ENCODE measurements at regions not wholly inside any gene's neighbourhood (a gene's known extent, or its start where the extent isn't known, plus 50 kb on each side); places are given as distances from the start of the nearest gene placed in this dataset.

DNA sequence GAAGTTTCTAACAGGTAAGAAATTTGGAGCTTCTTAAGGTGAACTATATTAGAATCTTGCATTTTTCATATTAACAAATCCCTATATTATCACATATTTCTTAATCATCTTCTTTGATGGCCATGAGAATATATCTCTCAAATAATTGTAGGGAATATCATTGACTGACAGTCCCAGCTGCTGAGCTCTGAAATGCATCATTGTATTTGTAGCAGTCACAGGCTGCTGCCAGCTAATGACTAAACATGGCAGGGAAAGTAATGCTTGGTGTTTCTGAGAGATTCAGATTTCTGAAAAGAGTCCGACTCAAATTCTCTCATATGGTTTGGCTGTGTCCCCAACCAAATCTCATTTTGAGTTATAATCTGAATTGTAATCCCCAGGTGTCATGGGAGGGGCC is 171.9 kb downstream of the TRAM1L1 start:
- no peaks in the 10 kb centered on the region for H3K27me3 ChIP-seq (ENCODE audit: insufficient read depth, low read length)
- H3K36me3 ChIP-seq (ENCODE audit: insufficient read depth, low read length): no peaks in the 10 kb centered on the region
- H2AFZ ChIP-seq (ENCODE audit: low read depth, low read length): no peak overlapping the region
- no peaks in the 10 kb centered on the region for H3K9me3 ChIP-seq (ENCODE audit: low read length)
- no peaks in the 10 kb centered on the region for H3K4me1 ChIP-seq (ENCODE audit: insufficient read depth, low read length)
- no peak overlapping the region for H3K4me3 ChIP-seq (ENCODE audit: low read length)

DNA sequence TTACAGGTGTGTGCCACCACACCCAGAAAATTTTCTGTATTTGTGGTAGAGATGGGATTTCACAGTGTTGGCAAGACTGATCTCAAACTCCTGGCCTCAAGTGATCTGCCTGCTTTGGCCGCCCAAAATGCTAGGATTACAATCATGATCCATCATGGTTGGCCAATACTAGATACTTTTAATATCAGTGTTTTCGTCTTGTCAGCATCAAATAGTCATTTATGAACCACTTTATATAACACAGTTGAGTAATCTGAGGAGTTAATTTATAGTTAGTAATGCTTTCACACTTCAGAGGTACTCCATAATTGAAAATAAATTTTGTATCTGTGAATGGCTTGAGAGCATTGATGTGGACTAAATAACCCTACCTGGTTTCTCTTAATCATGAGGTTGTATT is 178.6 kb downstream of the TRAM1L1 start:
- H3K9me3 ChIP-seq (ENCODE audit: low read length): no peaks in the 10 kb centered on the region
- no peak overlapping the region for H3K4me3 ChIP-seq (ENCODE audit: low read length)
- H3K36me3 ChIP-seq (ENCODE audit: insufficient read depth, low read length): no peaks in the 10 kb centered on the region
- no peaks in the 10 kb centered on the region for H3K4me1 ChIP-seq (ENCODE audit: insufficient read depth, low read length)
- no peak overlapping the region for H2AFZ ChIP-seq (ENCODE audit: low read depth, low read length)
- H3K27me3 ChIP-seq (ENCODE audit: insufficient read depth, low read length): no peaks in the 10 kb centered on the region

DNA sequence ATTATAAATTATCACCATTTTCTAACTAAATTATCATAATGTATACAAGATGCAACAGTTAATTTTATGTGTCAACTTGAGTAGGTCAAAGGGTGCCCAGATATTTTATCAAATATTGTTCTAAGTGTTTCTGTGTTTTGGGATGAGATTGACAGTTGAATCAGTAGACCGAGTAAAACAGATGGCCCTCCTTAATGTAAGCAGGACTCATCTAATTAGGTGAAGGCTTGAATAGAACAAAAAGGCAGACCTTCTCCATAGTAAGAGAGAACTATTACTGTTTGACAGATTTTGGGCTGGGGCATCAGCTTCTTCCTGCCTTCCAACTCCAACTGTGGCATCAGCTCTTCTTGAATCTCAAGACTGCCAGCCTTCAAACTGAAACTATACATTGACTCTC is 185.8 kb downstream of the TRAM1L1 start:
- Histone ChIP-seq H3K27me3 (ENCODE audit: insufficient read depth, low read length) (no peaks in the 10 kb centered on the region), H3K36me3 (ENCODE audit: insufficient read depth, low read length) (no peaks in the 10 kb centered on the region), H3K4me3 (ENCODE audit: low read length) (no peak overlapping the region), H3K9me3 (ENCODE audit: low read length) (no peaks in the 10 kb centered on the region), H2AFZ (ENCODE audit: low read depth, low read length) (no peak overlapping the region), H3K4me1 (ENCODE audit: insufficient read depth, low read length) (no peaks in the 10 kb centered on the region)

DNA sequence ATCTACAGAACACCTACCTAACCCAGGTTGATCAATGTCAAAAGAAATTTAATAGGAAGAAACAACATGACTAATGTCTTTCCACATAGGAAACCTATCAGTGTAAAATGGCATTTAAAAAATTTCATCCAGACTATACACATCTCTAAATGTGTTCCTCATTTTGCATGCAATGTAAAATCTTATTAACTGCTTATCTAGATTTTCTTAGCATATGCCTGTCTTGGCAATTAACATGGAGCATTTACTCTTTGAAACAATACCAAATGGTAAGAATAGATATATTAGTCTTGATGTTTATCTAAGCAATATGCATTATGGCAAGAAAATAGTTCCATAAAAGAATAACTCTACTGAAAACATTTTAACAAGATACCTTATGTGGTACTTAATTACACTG is 199.8 kb downstream of the TRAM1L1 start:
- Histone ChIP-seq H2AFZ (ENCODE audit: low read depth, low read length) (no peak overlapping the region), H3K9me3 (ENCODE audit: low read length) (no peaks in the 10 kb centered on the region), H3K4me3 (ENCODE audit: low read length) (no peak overlapping the region), H3K4me1 (ENCODE audit: insufficient read depth, low read length) (no peaks in the 10 kb centered on the region), H3K36me3 (ENCODE audit: insufficient read depth, low read length) (no peaks in the 10 kb centered on the region), H3K27me3 (ENCODE audit: insufficient read depth, low read length) (no peaks in the 10 kb centered on the region)

DNA sequence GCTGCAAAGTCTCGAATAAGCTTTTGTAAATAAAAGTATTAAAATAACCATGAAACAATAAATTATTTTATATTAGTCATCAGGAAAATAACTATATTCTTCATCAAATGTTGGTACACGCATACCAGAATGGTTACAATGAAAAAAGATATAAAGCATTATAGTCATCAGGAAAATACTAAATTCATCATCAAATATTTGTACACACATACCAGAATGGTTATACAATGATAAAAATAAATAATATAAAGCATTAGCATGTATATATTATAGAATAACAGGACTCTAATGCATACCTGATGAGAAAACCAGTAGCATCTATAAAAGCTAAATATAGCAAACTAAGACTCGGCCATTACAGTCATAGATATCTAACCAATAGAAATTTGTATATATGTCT is 202.9 kb downstream of the TRAM1L1 start:
- H3K4me3 ChIP-seq (ENCODE audit: low read length): no peak overlapping the region
- no peaks in the 10 kb centered on the region for H3K36me3 ChIP-seq (ENCODE audit: insufficient read depth, low read length)
- no peaks in the 10 kb centered on the region for H3K27me3 ChIP-seq (ENCODE audit: insufficient read depth, low read length)
- H3K4me1 ChIP-seq (ENCODE audit: insufficient read depth, low read length): no peaks in the 10 kb centered on the region
- no peak overlapping the region for H2AFZ ChIP-seq (ENCODE audit: low read depth, low read length)
- H3K9me3 ChIP-seq (ENCODE audit: low read length): no peaks in the 10 kb centered on the region

DNA sequence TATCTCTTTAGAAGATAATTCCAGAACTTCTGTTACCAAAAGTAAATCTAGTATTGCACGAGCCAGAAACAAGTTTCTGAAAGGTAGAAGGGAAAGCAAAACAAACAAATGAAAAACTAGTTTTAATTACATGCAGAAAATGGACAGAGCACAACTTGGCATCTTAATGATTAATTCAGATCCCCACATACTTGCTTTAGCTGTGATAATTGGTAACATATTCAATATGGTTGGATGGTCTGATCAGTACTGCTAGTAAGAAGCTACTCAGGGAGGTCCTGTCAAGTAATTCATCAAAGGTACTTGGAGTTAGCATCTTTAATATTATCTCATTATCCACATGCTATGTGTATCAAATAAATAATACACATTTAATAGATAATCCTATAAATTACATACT is 204.3 kb downstream of the TRAM1L1 start:
- H3K4me1 ChIP-seq (ENCODE audit: insufficient read depth, low read length): no peaks in the 10 kb centered on the region
- no peak overlapping the region for H2AFZ ChIP-seq (ENCODE audit: low read depth, low read length)
- no peaks in the 10 kb centered on the region for H3K36me3 ChIP-seq (ENCODE audit: insufficient read depth, low read length)
- H3K9me3 ChIP-seq (ENCODE audit: low read length): no peaks in the 10 kb centered on the region
- H3K27me3 ChIP-seq (ENCODE audit: insufficient read depth, low read length): no peaks in the 10 kb centered on the region
- H3K4me3 ChIP-seq (ENCODE audit: low read length): no peak overlapping the region

DNA sequence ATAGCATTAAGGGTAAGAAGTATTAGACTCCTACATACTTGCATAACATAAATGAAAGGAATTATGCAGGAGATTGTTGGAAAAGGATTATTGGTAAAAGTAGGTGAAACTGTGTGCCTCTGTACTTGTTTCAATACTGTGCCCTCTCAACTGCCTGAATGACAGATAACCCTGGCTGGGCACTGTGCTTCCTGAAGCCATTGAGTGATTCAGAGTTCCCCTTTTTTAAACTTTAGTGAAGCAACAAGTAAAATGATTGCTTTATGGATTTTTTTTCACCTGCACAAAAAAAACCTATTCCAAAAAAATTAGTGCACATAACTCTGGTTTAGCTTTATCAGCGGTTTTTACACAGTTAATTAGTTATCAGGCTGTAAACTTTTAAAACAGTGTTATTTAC is 204.8 kb downstream of the TRAM1L1 start:
- no peak overlapping the region for H2AFZ ChIP-seq (ENCODE audit: low read depth, low read length)
- no peak overlapping the region for H3K4me3 ChIP-seq (ENCODE audit: low read length)
- no peaks in the 10 kb centered on the region for H3K27me3 ChIP-seq (ENCODE audit: insufficient read depth, low read length)
- H3K36me3 ChIP-seq (ENCODE audit: insufficient read depth, low read length): no peaks in the 10 kb centered on the region
- no peaks in the 10 kb centered on the region for H3K4me1 ChIP-seq (ENCODE audit: insufficient read depth, low read length)
- no peaks in the 10 kb centered on the region for H3K9me3 ChIP-seq (ENCODE audit: low read length)

DNA sequence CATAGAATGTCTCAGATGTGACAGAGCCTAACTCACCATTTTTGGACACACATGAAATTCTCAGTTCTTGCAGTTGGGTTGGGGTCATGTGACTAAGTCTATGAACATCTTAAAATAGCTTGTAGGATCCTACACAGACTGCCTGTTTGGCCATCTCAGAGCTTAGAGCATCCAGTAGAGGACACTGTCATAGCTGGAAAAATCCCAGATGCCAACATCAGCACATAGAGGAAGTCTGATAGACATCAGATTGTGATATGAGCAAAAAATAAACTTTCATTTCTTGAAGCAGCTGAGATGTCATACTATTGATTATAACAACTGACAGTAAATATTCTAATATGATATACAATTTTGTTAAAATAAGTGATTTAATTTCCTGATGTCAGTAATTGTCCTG is 207.1 kb downstream of the TRAM1L1 start:
- Histone ChIP-seq H2AFZ (ENCODE audit: low read depth, low read length) (no peak overlapping the region), H3K9me3 (ENCODE audit: low read length) (no peaks in the 10 kb centered on the region), H3K4me1 (ENCODE audit: insufficient read depth, low read length) (no peaks in the 10 kb centered on the region), H3K36me3 (ENCODE audit: insufficient read depth, low read length) (no peaks in the 10 kb centered on the region), H3K4me3 (ENCODE audit: low read length) (no peak overlapping the region), H3K27me3 (ENCODE audit: insufficient read depth, low read length) (no peaks in the 10 kb centered on the region)

DNA sequence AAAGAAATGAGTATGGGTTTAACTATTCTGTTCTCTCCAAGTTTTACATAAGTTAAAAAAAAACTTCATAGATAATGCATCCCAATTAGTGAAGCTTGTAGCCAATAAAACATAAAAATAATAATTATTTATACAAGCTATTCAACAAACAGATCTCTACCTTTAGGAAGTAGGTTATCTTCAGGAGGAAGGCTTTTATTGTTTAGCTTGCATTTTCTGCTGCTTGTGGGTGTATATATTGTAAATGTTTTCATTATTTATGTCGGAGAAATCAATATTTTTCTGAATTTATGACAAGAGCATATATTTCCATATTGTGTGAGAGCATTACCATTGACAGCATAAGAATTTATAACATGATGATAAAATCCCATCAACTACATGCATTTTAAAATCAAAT is 208.3 kb downstream of the TRAM1L1 start:
- H3K27me3 ChIP-seq (ENCODE audit: insufficient read depth, low read length): no peaks in the 10 kb centered on the region
- no peaks in the 10 kb centered on the region for H3K36me3 ChIP-seq (ENCODE audit: insufficient read depth, low read length)
- H3K9me3 ChIP-seq (ENCODE audit: low read length): no peaks in the 10 kb centered on the region
- H3K4me1 ChIP-seq (ENCODE audit: insufficient read depth, low read length): no peaks in the 10 kb centered on the region
- no peak overlapping the region for H2AFZ ChIP-seq (ENCODE audit: low read depth, low read length)
- H3K4me3 ChIP-seq (ENCODE audit: low read length): no peak overlapping the region

DNA sequence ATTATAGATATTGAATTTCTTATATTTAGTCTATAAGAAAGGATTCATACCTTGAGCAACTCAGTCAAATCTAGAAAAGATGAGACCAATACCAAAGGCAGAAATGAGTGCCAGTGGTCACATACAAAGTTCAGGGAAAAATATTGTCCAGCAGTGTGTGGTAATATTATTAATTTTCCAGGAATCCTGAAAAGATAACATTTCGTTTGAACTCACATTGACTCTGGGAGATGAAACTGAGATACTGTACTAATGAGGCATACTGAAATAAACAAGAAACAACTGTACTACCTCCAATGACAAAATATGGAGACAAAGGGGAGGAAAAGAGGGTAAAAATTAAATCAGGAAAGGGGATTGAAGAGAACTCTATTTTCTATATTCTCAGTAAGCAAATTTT is 212.4 kb downstream of the TRAM1L1 start:
- Histone ChIP-seq H3K4me1 (ENCODE audit: insufficient read depth, low read length) (no peaks in the 10 kb centered on the region), H2AFZ (ENCODE audit: low read depth, low read length) (no peak overlapping the region), H3K9me3 (ENCODE audit: low read length) (no peaks in the 10 kb centered on the region), H3K27me3 (ENCODE audit: insufficient read depth, low read length) (no peaks in the 10 kb centered on the region), H3K36me3 (ENCODE audit: insufficient read depth, low read length) (no peaks in the 10 kb centered on the region), H3K4me3 (ENCODE audit: low read length) (no peak overlapping the region)

DNA sequence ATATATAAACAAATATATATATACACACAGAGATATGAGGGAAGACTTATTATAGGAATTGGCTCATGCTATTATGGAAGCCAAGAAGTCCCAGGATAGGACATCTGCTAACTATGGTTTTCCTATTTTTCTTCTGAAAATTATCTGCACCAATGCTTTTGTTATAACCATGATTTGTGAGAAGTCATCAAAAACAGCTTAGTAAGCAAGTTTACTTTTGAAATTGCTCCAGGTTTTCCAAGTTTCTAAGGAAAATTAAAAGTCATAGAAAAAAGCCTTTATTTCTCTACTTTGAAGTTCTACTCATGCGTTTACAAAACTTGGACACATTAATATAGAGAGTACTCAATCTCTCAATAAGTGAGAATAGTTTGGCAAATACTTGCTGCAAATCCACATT is 213.1 kb downstream of the TRAM1L1 start:
- Histone ChIP-seq H3K9me3 (ENCODE audit: low read length) (no peaks in the 10 kb centered on the region), H3K4me1 (ENCODE audit: insufficient read depth, low read length) (no peaks in the 10 kb centered on the region), H3K4me3 (ENCODE audit: low read length) (no peak overlapping the region), H3K27me3 (ENCODE audit: insufficient read depth, low read length) (no peaks in the 10 kb centered on the region), H3K36me3 (ENCODE audit: insufficient read depth, low read length) (no peaks in the 10 kb centered on the region), H2AFZ (ENCODE audit: low read depth, low read length) (no peak overlapping the region)

DNA sequence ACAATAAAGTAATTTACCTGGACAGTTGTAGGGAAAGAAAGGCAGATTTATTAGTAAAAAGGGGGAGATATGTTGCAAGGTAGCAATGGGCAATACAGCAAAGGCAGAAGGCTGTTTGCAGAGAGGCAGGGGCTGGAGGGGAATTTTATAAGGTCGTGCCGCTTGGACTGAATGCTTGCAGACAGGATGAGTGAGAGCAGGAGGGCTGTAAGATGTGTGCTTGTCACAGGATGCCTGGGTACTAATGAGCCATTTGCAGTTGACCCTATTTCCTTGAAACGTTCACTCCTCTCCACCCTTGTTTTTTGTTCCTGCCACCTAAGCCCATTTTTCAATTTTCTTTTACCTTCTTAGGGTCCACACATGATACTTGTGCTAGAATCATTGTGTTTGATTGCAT is 214.7 kb downstream of the TRAM1L1 start:
- no peak overlapping the region for H2AFZ ChIP-seq (ENCODE audit: low read depth, low read length)
- no peaks in the 10 kb centered on the region for H3K9me3 ChIP-seq (ENCODE audit: low read length)
- no peaks in the 10 kb centered on the region for H3K4me1 ChIP-seq (ENCODE audit: insufficient read depth, low read length)
- H3K36me3 ChIP-seq (ENCODE audit: insufficient read depth, low read length): no peaks in the 10 kb centered on the region
- H3K4me3 ChIP-seq (ENCODE audit: low read length): no peak overlapping the region
- H3K27me3 ChIP-seq (ENCODE audit: insufficient read depth, low read length): no peaks in the 10 kb centered on the region

DNA sequence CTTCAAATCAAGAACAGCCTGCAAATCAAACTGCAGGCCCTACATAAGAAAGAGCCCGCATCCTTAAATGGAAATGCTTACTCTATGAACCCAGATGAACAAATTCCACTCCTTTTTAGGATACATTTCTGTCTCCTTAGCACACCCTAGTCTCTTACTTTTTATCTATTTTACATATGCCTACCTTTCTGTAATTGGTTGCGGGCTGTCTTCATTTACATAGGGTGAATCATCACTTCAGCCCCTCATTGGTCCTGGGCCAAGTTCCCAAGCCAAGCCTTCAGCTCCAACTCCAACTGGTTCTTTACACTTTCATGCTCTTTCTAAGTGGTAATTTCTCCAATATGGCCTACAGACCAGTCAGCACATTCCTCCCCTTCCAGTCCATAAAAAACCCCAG is 219.3 kb downstream of the TRAM1L1 start:
- H3K4me1 ChIP-seq (ENCODE audit: insufficient read depth, low read length): no peaks in the 10 kb centered on the region
- H3K36me3 ChIP-seq (ENCODE audit: insufficient read depth, low read length): no peaks in the 10 kb centered on the region
- no peaks in the 10 kb centered on the region for H3K27me3 ChIP-seq (ENCODE audit: insufficient read depth, low read length)
- no peaks in the 10 kb centered on the region for H3K9me3 ChIP-seq (ENCODE audit: low read length)
- H2AFZ ChIP-seq (ENCODE audit: low read depth, low read length): no peak overlapping the region
- no peak overlapping the region for H3K4me3 ChIP-seq (ENCODE audit: low read length)

DNA sequence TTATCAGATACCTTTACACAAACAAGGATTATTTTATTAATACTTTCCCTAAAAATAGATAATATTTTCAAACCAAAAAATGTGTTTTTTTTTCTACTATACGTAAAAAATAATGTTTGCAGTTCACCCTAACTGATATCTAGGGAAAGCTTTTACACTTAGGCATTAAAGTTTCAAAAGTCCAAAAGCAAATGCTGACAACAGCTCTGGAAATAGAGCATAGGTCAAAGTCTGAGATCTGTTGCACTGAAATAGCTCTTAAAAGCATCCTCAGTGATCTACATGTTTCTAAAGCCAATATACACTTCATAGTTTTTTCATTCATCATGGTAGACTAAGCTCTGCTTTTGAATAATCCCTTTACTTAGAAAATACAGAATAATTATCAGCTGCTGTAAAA is 222.8 kb downstream of the TRAM1L1 start:
- no peaks in the 10 kb centered on the region for H3K4me1 ChIP-seq (ENCODE audit: insufficient read depth, low read length)
- no peak overlapping the region for H2AFZ ChIP-seq (ENCODE audit: low read depth, low read length)
- no peaks in the 10 kb centered on the region for H3K27me3 ChIP-seq (ENCODE audit: insufficient read depth, low read length)
- H3K9me3 ChIP-seq (ENCODE audit: low read length): no peaks in the 10 kb centered on the region
- no peak overlapping the region for H3K4me3 ChIP-seq (ENCODE audit: low read length)
- no peaks in the 10 kb centered on the region for H3K36me3 ChIP-seq (ENCODE audit: insufficient read depth, low read length)

Data from neuron (in vitro differentiated cells).